ENCODE measurements at regions not wholly inside any gene's neighbourhood (a gene's known extent, or its start where the extent isn't known, plus 50 kb on each side); places are given as distances from the start of the nearest gene placed in this dataset.

DNA sequence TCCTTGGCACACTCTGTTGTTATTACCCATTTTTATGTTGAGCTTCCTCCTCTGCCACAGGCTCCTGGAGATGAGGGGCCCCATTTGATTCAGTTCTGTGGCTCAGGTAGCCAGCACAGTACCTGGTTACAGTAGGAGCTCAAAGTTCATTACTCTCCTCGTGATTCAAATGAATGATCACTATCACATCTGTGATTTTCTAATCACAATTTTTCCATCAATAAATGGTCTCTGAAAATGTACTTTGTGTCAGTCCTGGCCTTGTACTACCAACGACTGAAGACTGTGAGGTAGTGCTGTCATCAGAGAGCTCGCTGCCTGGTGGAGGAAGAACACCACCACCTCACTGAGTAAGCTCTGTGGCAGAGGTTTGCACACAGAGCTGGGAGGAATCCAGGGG lies 106.8 kb upstream of the JUN start:
- no peak for DNase-seq (ENCODE audit: low read depth in 2 of 2, low spot score in 1 of 2)

DNA sequence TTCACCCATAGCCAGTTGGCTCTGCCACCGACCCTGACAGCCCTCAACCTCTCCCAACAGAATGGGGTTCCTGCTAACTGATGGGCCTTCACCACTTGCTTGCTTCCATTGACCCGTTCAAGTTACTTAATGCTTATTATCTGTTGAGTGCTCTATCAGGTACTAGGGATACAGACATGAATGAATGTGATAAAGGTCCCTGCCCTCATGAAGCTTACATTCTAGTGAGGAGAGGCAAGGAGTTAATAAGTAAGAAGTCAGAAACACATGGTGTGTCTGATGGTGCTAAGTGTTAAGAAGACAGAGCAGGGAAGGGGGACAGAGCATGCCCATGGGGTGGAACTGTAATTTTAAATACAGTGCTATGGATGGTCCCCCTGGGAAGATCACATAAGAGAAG lies 107.5 kb upstream of the JUN start:
- no peak for DNase-seq (ENCODE audit: low read depth in 2 of 2, low spot score in 1 of 2)

DNA sequence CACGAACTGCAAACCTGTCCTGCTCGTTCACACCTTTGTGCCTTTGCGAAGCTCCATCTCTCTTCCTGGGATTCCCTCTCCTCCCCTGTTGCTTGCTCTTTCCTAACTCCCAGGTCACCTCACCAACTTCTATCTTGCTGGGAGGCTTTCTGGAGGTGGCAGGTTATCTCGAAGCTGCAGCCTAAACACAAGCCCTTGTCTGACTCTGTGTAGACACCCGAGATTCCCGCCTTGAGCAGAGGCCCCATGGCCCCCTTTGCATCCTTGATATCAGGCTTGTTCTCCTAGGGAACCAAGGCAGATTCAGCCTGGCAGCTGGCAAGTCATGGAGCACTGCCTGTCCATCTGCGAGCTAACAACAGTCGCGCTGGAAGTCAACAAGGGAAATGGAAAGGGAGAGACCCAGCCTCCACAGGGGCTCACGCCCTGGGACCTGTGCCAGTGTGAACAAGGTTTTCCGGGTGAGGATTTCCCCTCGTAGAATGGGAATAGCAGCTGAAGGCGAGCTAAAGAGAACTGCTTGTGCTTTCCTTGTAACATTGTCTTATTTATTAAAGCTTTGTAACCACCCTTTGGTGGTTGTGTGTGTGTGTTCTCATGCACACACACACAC lies 109.5 kb upstream of the JUN start:
- DNase-seq (ENCODE audit: low read depth in 2 of 2, low spot score in 1 of 2): no peak

DNA sequence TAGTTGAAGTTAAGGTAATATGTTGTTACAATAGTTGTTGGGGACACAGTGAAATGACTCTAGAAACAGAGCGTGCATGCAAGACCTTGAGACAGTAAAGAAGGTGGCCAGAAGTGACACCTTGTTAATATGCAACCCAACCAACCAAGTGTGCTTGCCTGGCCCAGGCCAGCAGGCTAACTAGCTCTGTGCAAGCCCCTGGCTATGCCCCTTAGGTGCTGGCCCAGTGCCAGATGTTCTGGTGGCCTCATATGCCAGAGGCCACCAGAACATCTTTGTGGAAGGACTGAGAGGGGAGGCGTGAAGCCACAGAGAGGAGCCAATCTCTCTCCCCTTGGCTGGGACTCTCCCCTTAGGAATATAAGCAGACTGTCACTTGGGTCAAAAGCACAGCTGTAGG lies 111.2 kb upstream of the JUN start:
- no peak for DNase-seq (ENCODE audit: low read depth in 2 of 2, low spot score in 1 of 2)

DNA sequence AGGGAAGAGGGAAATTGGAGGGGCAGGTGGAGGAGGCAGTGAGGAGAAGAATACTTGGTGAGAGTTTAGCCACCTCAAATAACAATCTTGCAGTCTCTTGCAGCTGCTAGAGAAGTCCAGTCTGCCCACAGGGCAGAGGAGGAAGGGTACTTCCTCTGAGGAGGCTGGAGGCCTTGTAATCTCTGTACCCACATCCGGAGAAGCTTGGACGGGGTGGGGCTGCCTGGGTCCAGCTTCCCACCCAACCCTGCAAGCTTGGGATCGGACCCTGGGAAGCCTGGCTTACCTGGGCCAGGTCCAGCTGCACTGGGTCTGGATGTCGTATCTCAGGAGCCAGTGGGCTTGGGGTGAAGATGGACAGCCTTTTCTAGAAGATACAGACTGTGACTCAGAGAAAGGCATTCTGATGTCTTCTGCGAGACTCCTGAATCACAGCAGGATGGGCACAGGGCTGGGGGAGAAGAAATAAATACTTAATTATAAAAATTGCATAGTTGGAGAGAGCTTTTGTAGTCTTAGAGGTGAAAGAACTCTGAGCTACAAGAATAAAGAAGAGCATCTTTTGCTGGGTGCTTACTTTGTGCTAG lies 111.8 kb upstream of the JUN start:
- DNase-seq (ENCODE audit: low read depth in 2 of 2, low spot score in 1 of 2): no peak

DNA sequence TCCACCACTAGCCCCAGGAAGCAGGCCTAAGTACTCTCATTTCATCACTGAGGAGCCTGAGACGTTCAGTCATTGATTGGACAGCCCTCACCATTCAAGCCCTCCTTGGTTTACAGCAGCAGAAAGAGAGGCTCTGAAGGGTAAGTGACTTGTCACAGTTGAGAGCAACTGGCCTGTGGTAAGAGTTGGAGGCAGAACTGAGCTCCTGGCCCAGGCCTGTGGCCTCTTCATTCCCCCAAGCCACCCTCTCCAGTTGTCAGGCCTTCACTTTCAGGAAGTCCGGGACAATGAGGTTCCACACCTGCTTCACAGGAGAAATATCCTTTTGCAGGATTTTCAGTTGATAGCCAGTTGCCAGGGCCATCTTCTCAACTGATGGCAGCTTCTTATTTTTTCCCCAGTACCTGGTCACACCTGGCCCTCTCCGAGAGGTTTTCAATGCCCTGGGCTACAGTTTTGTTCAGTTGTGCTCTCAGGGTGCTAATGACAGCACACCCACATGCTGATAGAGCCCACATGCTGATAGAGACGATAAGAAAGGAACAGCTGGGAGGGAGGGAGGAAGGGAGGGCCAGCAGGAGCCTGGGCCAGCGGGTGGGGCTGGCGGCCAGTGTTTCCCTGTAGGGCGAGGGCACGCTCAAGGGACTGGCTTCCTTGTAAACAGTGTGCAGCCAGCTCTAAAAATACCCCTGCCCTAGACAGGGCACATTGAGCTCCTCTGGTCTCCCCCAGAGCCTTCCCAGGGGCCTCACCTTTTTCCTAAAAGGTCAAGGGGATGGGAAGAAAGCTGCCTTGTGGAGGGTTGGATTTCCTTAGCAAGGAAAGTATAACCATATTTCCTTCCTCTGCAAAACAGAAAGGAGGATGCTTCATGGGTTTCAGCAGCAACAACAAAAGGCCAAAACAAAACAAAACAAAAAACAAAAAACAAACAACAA lies 112.7 kb upstream of the JUN start:
- no peak for DNase-seq (ENCODE audit: low read depth in 2 of 2, low spot score in 1 of 2)

DNA sequence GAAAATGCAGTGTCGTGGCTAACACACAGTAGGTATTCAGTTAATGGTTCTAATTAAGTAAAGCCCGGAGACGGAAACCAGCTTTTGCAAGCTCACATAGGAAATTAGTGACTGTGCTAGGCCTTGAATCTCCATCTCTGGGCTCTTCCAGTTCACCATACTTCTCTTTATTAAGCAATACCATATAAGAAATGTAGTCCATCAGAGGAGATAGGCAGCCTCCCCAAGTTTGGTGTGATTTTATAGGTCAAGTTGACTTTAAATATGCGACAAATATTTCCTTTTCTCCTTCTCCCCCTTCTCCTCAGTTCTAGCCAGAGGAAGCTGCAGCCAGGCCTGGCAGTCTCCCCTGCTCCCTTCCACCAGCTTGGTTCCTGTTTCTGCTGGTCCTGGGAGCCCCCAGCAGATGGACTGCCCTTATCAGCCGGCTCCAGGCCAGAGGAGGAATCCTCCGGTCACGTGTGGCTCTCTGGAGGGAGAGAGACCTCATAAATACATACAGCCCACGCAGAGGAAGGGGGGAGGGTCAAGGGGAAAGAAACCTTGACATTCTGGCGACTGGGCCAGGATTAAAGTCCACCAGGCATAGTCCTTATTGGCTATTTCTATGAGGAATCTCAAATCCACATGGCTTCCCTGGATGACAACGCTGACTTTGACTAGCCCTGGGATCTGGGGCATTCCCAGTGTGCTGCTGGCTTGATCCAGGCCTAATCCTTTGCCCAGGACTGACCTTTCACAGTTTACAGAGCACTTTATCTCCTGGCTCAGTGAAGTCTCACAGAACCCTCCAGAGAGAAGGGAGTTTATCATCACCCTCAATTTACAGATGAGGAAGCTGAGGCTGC lies 115.1 kb upstream of the JUN start:
- DNase-seq (ENCODE audit: low read depth in 2 of 2, low spot score in 1 of 2): no peak

DNA sequence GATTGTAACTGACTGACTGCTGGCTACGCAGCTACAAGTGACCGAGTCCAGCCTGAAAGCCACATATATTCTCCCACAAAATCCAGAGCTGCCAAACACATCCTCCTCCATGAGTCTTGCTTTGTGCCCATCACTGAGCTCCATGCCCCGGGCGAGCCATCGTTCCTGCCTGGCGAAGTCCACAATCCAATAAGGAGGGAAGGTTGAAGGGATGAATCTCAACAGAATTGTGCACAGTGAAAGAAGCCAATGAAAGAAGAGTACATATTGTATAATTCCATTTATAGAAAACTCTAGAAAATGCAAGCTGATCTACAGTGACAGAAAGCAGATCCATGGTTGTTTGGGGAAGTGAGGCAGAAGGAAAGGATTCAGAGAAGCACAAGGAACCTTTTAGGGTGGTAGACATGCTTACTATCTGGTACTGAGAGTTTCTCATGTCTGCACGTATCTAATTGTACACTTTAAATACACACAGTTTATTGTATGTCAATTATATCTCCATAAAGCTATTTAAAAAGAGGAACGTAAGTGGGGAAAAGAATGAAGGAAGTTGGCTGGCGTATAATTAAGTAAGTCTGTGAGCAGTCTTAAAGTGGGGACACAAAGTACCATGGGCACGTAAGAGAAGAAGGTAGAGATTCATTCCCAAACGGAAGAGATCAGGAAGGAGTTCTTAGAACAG lies 115.9 kb upstream of the JUN start:
- DNase-seq (ENCODE audit: low read depth in 2 of 2, low spot score in 1 of 2): no peak

DNA sequence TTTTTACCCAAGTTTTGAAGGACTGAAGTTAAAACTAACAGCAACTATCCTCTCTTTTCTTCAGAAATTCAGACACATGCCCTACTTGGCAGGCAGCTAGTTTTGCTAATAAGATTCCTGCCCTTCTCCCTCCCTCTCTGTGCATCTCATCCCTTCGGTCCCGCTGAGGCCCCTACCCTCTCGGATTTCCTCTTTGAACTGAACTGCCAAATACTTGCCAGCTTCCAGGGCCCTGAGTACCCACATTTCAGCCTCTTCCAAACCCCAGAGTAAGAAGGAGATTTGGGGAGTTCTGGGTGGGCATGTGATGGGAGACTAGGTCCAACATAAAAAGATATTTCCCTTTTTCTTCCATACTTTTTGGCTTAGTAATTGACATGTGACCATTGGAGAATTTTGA lies 116.5 kb upstream of the JUN start:
- no peak for DNase-seq (ENCODE audit: low read depth in 2 of 2, low spot score in 1 of 2)

DNA sequence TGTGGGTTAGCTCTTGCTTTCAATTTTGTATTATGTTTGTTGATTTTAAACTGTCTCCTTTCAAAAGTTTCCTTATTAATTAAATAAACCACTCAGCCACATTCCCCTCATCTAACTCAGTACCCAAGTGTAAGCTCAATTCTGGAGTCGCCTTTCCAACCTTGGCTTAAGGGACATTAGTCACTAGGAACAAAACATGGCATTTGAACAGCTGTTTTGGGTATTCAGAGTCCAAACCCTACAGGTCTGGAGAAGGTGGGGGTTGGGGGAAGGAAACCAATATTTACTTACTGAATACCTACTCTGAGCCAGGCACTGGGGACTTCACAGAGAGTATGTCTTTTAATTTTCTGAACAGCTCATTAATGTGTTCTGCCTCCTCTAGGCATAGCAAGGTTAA lies 117.2 kb upstream of the JUN start:
- no peak for DNase-seq (ENCODE audit: low read depth in 2 of 2, low spot score in 1 of 2)

DNA sequence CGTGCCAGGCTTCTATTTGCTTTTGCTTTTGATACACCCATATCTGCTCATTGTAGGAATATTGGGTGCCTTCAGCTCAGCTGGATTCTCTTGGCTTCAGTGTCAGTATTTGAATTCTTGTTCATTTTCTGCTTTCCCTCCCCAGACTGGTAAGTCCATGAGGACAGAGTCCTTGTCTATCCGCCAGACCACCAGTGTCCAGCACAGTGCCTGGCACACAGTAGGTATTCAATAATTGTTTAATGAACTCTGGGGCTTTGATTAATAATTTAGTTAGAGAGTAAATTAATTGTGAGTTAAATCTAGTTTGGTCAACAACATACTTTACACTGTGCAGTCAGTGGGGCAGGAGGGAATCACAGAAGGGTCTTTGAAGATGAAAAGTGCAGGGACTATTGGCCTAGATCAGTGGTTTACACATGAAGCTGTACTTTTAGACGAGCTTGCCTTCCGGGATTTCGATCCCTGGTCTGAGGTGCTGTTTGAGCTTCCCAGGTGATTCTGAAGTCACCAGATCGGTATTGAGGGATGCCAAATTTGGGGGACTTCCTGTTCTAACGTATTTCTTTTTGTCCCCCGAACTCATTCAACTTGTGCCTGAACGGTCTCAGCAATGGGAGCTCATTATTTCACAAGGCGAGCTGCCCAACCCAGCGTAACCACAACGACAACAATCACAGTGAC lies 119.1 kb upstream of the JUN start:
- no peak for DNase-seq (ENCODE audit: low read depth in 2 of 2, low spot score in 1 of 2)

DNA sequence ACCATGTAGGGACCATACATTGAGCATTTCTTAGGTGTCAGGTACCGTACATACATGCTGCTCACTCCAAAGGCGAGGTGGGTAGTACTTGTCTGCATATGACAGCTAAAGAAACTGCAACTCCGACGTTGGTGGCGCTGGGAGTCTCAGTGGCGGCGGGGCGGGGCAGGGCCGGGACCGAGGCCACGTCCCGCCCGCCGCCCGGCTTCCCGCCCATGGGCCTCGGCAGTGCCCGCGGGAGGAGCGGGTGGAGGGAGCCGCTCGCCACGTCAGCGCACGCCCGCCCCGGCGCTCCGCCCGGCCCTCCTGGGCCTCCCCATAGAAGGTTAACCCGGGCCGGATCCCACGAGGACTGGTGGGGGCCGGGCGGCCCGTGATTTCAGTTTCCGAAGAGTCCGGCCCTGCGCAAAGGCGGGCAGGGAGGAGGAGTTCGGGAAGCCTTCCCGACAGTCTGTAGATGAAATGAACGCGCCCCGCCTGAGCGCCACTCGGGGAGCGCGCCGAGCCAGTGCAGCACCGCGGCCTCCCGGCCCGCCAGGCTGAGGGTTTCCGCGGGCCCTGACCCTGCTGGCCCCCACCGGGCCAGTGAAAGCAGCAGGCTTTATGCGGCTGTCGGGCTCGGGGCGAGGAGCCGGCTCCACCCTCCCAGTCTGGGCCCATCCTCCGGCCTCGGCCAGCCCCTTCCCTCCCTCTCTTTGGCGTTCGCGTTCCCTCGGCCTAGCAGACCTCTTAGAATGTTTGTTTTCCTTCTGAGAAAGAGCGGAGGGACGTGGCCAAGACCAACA lies 119.9 kb upstream of the JUN start:
- DNase-seq (ENCODE audit: low read depth in 2 of 2, low spot score in 1 of 2): peak; percentile 32 to 44

DNA sequence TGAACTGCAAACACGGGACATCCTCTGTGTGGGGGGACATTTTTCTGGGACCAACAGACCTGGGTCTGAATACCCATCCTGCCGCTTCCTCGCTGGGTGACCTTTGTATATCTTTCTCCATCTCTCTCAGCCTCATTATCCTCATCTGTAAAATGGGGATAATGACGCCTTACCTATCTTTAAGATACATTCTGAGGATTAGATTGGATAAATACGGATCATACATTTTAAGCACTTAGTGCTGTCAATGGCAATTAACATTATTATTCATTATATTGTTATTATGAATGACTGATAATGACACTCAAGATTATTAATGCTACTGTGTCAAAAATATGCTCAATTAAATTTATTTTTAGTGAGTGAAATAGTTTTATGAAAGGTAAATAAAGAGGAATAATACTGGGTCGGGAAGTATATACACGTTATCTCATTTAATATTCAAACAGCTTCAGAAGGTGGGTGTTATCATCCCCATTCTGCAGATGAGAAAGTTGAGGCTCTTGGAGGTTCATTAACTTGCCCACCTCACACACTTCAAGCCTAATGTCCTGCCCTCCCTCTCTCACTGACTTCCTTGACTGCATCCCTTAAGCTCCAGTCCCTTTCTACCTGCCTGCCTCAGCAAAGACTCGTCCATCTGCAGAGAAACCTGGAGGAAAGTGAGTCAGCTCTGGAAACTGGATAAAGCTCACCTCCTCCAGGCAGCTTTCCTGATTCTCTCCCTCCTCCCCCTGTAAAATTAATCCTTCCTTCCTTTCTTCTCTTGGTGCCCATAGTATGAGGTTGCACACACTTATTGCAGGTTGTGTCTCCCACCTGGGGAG lies 120.7 kb upstream of the JUN start:
- DNase-seq (ENCODE audit: low read depth in 2 of 2, low spot score in 1 of 2): no peak

DNA sequence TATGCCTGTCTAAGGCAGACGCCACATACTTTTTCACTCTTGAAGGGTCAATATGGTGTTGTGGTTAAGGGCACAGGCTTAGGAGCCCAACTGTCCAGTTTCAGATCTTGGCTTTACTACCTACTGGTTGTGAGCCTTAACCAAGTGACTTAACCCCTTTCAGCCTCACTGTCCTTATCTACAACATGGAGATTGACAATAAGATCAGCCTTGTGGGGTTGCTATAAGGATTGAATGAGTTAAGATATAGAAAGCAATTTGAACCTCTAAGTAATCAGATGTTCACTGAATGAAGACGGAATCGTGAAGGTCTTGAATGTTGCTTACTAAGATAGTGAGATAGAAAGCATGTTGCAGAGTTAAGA lies 121.3 kb upstream of the JUN start:
- DNase-seq (ENCODE audit: low read depth in 2 of 2, low spot score in 1 of 2): no peak

DNA sequence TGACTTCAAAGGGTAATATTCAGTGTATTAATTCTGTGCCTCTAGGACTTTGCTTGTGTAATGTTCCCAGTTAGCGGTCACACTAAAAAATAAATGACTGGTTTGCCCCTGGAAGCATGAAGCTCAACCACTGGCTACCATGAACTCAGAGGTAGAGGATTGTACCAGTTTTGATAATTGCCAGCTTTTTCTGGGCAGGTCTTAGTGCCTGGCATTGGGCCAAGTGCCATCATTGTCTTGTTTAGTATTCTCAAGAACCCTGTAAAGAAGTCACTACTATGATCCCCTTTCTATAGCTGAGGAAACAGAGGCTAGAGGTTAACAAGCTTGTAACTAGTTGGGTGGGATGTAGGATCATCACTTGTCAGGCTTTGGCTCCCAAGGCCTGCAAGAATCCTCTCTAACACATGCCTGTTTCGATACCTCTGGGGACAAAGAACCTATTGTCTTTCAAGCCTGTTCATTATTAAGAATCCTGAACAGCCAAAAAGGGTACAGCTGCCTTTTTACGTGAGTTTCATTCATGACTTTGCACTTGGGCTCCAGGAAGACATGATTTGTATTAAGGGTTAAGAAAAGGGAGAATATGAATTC lies 121.9 kb upstream of the JUN start:
- DNase-seq (ENCODE audit: low read depth in 2 of 2, low spot score in 1 of 2): no peak

DNA sequence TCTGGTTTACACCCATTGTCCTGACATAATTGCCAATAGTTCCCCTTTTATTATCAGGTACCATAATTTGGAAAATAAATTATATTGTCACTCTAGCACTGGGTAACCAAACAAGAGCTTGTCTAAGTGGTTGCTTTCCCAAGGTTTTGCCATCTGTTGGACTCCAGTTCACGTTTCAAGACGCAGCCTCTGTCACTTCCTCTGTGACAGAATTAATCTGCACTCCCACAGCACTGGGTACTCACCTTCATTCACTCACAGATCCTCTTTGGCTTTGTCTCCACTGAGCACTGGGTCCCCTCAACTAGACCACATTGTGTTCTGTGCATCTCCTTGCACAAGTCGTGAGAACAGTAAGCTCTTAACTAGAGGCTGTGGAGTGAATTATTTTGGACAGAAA lies 123.6 kb upstream of the JUN start:
- no peak for DNase-seq (ENCODE audit: low read depth in 2 of 2, low spot score in 1 of 2)

DNA sequence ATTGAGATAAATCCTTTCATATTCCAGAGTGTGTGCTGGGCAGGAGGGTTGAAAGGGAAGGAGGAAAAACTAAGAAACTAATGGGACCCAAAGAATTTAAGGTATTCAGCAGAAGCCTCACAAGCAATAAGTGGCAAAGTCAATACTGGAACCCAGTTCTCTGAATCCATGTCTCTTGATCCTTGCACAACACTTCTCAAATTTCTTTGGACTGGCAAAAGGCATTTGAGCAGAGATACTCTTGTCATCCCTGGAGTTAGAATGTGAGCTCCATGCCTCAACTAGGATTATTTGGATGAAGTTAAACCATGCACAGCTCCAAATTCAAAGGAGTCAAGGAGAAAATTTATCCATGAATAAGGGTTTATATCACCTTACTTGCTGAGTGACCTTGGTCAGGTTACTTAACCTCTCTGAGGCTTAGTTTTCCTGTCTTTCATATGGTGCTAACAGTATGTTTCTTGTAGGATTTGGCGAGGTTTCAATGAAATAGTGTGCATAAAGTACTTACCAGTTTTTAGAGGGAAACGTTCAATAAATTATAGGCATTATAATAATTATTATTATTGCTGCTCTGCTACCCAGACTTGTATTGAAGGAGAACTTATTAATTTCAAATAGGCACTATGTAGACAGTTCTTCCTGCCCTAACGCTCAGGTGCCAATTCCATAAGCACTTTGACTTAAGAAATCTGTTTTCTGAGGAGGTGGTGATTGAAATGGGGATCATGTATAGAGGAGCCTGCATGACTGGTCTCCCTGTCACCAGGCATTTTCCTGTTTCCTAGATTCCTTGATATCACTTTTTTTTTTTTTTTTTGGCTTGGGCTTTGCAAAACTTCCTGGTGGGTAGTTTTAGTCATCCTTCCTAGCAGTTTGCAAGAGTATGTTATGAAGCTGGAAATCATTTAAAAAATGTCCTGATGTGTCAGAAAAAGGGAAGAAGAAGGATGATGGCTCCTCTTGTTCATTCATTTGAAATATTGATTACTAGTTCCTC lies 125.0 kb upstream of the JUN start:
- no peak for DNase-seq (ENCODE audit: low read depth in 2 of 2, low spot score in 1 of 2)
